Loucy (cell line): ENCODE measurements at regions not wholly inside any gene's neighbourhood (a gene's known extent, or its start where the extent isn't known, plus 50 kb on each side); places are given as distances from the start of the nearest gene placed in this dataset.

ENCODE experiments used
- CTCF ChIP-seq: fragments of 200-600 bp; sonication (generic); conservative IDR thresholded peaks from 2 replicates; pipeline ENCODE4 v1.5.1; 2014; ENCODE audit warnings: mild to moderate bottlenecking, antibody characterized with exemption, low read length
- EZH2phosphoT487 ChIP-seq: fragments of 200-600 bp; IDR thresholded peaks from 2 replicates; pipeline ENCODE4 v1.6.1; 2018; ENCODE audit warnings: antibody characterized with exemption, mild to moderate bottlenecking, moderate library complexity, borderline replicate concordance

GRCh38 chr12:83864054-83864453, 1048.5 kb downstream of the SLC6A15 start:
- TF ChIP-seq CTCF (no peak), EZH2phosphoT487 (no peak)
